HepG2 (cell line): ENCODE measurements at regions not wholly inside any gene's neighbourhood (a gene's known extent, or its start where the extent isn't known, plus 50 kb on each side); places are given as distances from the start of the nearest gene placed in this dataset.

Experiments used
- ATAC-seq: fragments of 200-7000 bp; cut with Tn5 transposase; 3 replicates; pipeline ENCODE4 v1.9.1; 2020; ENCODE audit warnings: mild to moderate bottlenecking, moderate library complexity
- BruUV-seq: library from RNA; stranded (reverse); fragments of 400-500 nt; replicated peaks from 2 replicates; lab custom pipeline; 2021; lab: Mats Ljungman, UMichigan
- CTCF ChIA-PET: fragments of 300-600 bp; formaldehyde crosslinking; extraction: SDS; loops from one replicate; lab custom pipeline; 2021; ENCODE audit warnings: low total read pairs, inconsistent platforms, low intra/inter-chr PET ratio; lab: Yijun Ruan, JAX
- POLR2A ChIA-PET: fragments of 350-600 bp; sonication (Branson Sonifier 250); formaldehyde crosslinking; loops from one replicate; lab custom pipeline; 2020; ENCODE audit warnings: antibody characterized with exemption, inconsistent platforms; lab: Yijun Ruan, JAX
- DNase-seq: peaks from one replicate; pipeline ENCODE4 v3.0.0-alpha.2; 2015; ENCODE audit warnings: low spot score
- FAIRE-seq: peaks from 3 replicates; lab custom pipeline; 2011; peaks lifted over from hg19 to GRCh38; lab: Jason Lieb, UNC
- H2AFZ ChIP-seq: one replicate; pipeline ENCODE4 v1.6.1; 2011; ENCODE audit warnings: low read length, inconsistent platforms
- H3K27ac ChIP-seq: fragments of 300-600 bp; 3 replicates; pipeline ENCODE4 v1.8.0; 2011; ENCODE audit warnings: mixed run types, mild to moderate bottlenecking, mixed read lengths, low read length, inconsistent platforms; ENCODE audit not compliant: insufficient read depth; ENCODE audit errors: extremely low read length
- H3K27me3 ChIP-seq, 2 experiments: fragments of 200-600 bp in 1 of 2; 2 replicates in 1 of 2; 3 replicates in 1 of 2; pipeline versions ENCODE4 v1.6.0 to v1.8.0; 2011; ENCODE audit warnings: low read length in 2 of 2, mild to moderate bottlenecking in 2 of 2, moderate library complexity in 2 of 2, inconsistent platforms in 1 of 2; ENCODE audit not compliant: insufficient read depth in 2 of 2, control insufficient read depth in 1 of 2
- H3K36me3 ChIP-seq, 2 experiments: fragments of 200-600 bp in 1 of 2; replicated peaks in 1 of 2; 2 replicates in 1 of 2; 3 replicates in 1 of 2; pipeline versions ENCODE4 v1.5.1 to v1.8.0; 2011; ENCODE audit warnings: low read length in 2 of 2, inconsistent platforms in 1 of 2; ENCODE audit not compliant: insufficient read depth in 2 of 2, control insufficient read depth in 1 of 2
- H3K4me1 ChIP-seq: 2 replicates; pipeline ENCODE4 v1.5.1; 2012; ENCODE audit warnings: low read length, inconsistent platforms; ENCODE audit not compliant: insufficient read depth
- H3K4me2 ChIP-seq: 2 replicates; pipeline ENCODE4 v1.6.0; 2011; ENCODE audit warnings: low read depth, low read length, inconsistent platforms
- H3K4me3 ChIP-seq, 3 experiments: fragments of 200-600 bp in 1 of 3; sonication (generic), shearing (Covaris generic) in 1 of 3; replicated peaks in 1 of 3; 2 replicates each; pipeline ENCODE4 v1.5.1; 2011 to 2016; ENCODE audit warnings: low read length in 3 of 3, inconsistent platforms in 2 of 3, low read depth in 2 of 3, mild to moderate bottlenecking in 2 of 3, control low read depth in 1 of 3, mixed read lengths in 1 of 3; ENCODE audit not compliant: insufficient read depth in 1 of 3
- H3K79me2 ChIP-seq: one replicate; pipeline ENCODE4 v1.6.1; 2011; ENCODE audit warnings: low read length, inconsistent platforms; ENCODE audit not compliant: insufficient read depth
- H3K9ac ChIP-seq: 2 replicates; pipeline ENCODE4 v1.6.0; 2011; ENCODE audit warnings: mild to moderate bottlenecking, low read depth, low read length, inconsistent platforms; ENCODE audit not compliant: insufficient read depth
- H3K9me3 ChIP-seq: 2 replicates; pipeline ENCODE4 v1.5.1; 2012; ENCODE audit warnings: mild to moderate bottlenecking, low read length
- H4K20me1 ChIP-seq: 2 replicates; pipeline ENCODE4 v1.6.0; 2011; ENCODE audit warnings: inconsistent platforms, mild to moderate bottlenecking, low read length, moderate library complexity; ENCODE audit not compliant: insufficient read depth
- MED8 ChIP-seq: sonication (generic); formaldehyde crosslinking; IDR thresholded peaks from 2 replicates; pipeline ENCODE4 v1.8.1; 2023; ENCODE audit warnings: mild to moderate bottlenecking, missing genetic modification reagents; ENCODE audit not compliant: insufficient replicate concordance
- NR2C2 ChIP-seq: sonication (generic); formaldehyde crosslinking; IDR thresholded peaks from 2 replicates; pipeline ENCODE4 v1.4.0; 2020; ENCODE audit warnings: missing genetic modification reagents, mild to moderate bottlenecking, moderate library complexity, borderline replicate concordance
- RFX1 ChIP-seq: fragments of 450-650 bp; IDR thresholded peaks from 2 replicates; pipeline ENCODE4 v1.6.1; 2017
- SKI ChIP-seq: fragments of 450-650 bp; IDR thresholded peaks from one replicate; pipeline ENCODE4 v1.6.1; 2018; ENCODE audit warnings: mild to moderate bottlenecking; ENCODE audit not compliant: partially characterized antibody
- SPEN ChIP-seq: sonication (generic); formaldehyde crosslinking; IDR thresholded peaks from 2 replicates; pipeline ENCODE4 v1.5.1; 2020; ENCODE audit warnings: low read depth, mild to moderate bottlenecking, missing genetic modification reagents
- ZFP91 ChIP-seq: sonication (generic); formaldehyde crosslinking; IDR thresholded peaks from 2 replicates; pipeline ENCODE4 v1.9.0; 2022; ENCODE audit warnings: missing genetic modification reagents, mild to moderate bottlenecking, borderline replicate concordance
- ZMYM2 ChIP-seq: sonication (generic); formaldehyde crosslinking; IDR thresholded peaks from 2 replicates; pipeline ENCODE4 v1.8.0; 2022; ENCODE audit warnings: mild to moderate bottlenecking, missing genetic modification reagents
- ZMYM3 ChIP-seq: sonication (generic); formaldehyde crosslinking; IDR thresholded peaks from 2 replicates; pipeline ENCODE4 v1.5.1; 2020; ENCODE audit warnings: mild to moderate bottlenecking, missing genetic modification reagents
- ZNF138 ChIP-seq: sonication (generic); formaldehyde crosslinking; IDR thresholded peaks from 2 replicates; pipeline ENCODE4 v1.5.0; 2020; ENCODE audit warnings: mild to moderate bottlenecking, low read depth, missing genetic modification reagents
- ZNF430 ChIP-seq: sonication (generic); formaldehyde crosslinking; IDR thresholded peaks from 2 replicates; pipeline ENCODE4 v1.9.0; 2021; ENCODE audit warnings: mild to moderate bottlenecking, missing genetic modification reagents
- ZNF674 ChIP-seq: sonication (generic); formaldehyde crosslinking; IDR thresholded peaks from 2 replicates; pipeline ENCODE4 v1.5.0; 2020; ENCODE audit warnings: low read depth, mild to moderate bottlenecking, missing genetic modification reagents
- WGBS: methylation state at CpG from one replicate; pipeline ENCODE4 v1.1.6; 2017; ENCODE audit warnings: low lambda C conversion rate; 5-methylcytosine and 5-hydroxymethylcytosine counted together
- in situ Hi-C: cut with HindIII; loops from 2 replicates; pipeline ENCODE4 v1.10.0; 2017; ENCODE audit warnings: low pct_unique_long_range_greater_than_20kb; ENCODE audit not compliant: extremely low pct_ligation_motif_present
- intact Hi-C: fragments of 100-400 bp; cut with micrococcal nuclease; formaldehyde crosslinking; loops from one replicate; pipeline ENCODE4 v1.10.0; 2022; ENCODE audit not compliant: unreplicated experiment
- TF ChIP-seq, protein P1 (sequence below): sonication (generic); formaldehyde crosslinking; IDR thresholded peaks from 2 replicates; pipeline ENCODE4 v1.4.0; 2020; ENCODE audit warnings: missing genetic modification reagents
- TF ChIP-seq, protein P2 (sequence below): sonication (generic); formaldehyde crosslinking; IDR thresholded peaks from 2 replicates; pipeline ENCODE4 v1.5.0; 2020; ENCODE audit warnings: mild to moderate bottlenecking, missing genetic modification reagents, borderline replicate concordance

- Histone ChIP-seq H3K4me1 (no peaks in the 10 kb centered on the region), H3K4me2 (no peak overlapping the region), H3K27me3 (no peaks in the 10 kb centered on the region; a peak in 1 of 5 replicates), H3K36me3 (no peaks in the 10 kb centered on the region), H4K20me1 (no peaks in the 10 kb centered on the region), H3K4me3 (no peak overlapping the region), H3K9ac (no peak overlapping the region), H2AFZ (no peak overlapping the region), H3K9me3 (peaks cover 95% of the 10 kb centered on the region), H3K27ac (no peak overlapping the region), H3K79me2 (no peaks in the 10 kb centered on the region)
- FAIRE-seq (no peak), ATAC-seq (no peak), DNase-seq (no peak)
- BruUV-seq: no TSS peak
- intact Hi-C loops (no loop called here), in situ Hi-C loops (no loop called here)
- ChIA-PET POLR2A (no interaction called here), CTCF (no interaction called here)
- TF ChIP-seq ZNF674 (CRISPR knock-in tag) (no peak), RFX1 (no peak), SKI (no peak), ZMYM2 (CRISPR knock-in tag) (no peak), ZNF430 (CRISPR knock-in tag) (no peak), MED8 (no peak), ZNF138 (no peak), ZFP91 (no peak), ZMYM3 (CRISPR knock-in tag) (no peak), SPEN (no peak), NR2C2 (CRISPR knock-in tag) (no peak)
- TF ChIP-seq, protein P1, sequence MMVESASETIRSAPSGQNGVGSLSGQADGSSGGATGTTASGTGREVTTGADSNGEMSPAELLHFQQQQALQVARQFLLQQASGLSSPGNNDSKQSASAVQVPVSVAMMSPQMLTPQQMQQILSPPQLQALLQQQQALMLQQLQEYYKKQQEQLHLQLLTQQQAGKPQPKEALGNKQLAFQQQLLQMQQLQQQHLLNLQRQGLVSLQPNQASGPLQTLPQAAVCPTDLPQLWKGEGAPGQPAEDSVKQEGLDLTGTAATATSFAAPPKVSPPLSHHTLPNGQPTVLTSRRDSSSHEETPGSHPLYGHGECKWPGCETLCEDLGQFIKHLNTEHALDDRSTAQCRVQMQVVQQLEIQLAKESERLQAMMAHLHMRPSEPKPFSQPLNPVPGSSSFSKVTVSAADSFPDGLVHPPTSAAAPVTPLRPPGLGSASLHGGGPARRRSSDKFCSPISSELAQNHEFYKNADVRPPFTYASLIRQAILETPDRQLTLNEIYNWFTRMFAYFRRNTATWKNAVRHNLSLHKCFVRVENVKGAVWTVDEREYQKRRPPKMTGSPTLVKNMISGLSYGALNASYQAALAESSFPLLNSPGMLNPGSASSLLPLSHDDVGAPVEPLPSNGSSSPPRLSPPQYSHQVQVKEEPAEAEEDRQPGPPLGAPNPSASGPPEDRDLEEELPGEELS: no peak
- TF ChIP-seq, protein P2, sequence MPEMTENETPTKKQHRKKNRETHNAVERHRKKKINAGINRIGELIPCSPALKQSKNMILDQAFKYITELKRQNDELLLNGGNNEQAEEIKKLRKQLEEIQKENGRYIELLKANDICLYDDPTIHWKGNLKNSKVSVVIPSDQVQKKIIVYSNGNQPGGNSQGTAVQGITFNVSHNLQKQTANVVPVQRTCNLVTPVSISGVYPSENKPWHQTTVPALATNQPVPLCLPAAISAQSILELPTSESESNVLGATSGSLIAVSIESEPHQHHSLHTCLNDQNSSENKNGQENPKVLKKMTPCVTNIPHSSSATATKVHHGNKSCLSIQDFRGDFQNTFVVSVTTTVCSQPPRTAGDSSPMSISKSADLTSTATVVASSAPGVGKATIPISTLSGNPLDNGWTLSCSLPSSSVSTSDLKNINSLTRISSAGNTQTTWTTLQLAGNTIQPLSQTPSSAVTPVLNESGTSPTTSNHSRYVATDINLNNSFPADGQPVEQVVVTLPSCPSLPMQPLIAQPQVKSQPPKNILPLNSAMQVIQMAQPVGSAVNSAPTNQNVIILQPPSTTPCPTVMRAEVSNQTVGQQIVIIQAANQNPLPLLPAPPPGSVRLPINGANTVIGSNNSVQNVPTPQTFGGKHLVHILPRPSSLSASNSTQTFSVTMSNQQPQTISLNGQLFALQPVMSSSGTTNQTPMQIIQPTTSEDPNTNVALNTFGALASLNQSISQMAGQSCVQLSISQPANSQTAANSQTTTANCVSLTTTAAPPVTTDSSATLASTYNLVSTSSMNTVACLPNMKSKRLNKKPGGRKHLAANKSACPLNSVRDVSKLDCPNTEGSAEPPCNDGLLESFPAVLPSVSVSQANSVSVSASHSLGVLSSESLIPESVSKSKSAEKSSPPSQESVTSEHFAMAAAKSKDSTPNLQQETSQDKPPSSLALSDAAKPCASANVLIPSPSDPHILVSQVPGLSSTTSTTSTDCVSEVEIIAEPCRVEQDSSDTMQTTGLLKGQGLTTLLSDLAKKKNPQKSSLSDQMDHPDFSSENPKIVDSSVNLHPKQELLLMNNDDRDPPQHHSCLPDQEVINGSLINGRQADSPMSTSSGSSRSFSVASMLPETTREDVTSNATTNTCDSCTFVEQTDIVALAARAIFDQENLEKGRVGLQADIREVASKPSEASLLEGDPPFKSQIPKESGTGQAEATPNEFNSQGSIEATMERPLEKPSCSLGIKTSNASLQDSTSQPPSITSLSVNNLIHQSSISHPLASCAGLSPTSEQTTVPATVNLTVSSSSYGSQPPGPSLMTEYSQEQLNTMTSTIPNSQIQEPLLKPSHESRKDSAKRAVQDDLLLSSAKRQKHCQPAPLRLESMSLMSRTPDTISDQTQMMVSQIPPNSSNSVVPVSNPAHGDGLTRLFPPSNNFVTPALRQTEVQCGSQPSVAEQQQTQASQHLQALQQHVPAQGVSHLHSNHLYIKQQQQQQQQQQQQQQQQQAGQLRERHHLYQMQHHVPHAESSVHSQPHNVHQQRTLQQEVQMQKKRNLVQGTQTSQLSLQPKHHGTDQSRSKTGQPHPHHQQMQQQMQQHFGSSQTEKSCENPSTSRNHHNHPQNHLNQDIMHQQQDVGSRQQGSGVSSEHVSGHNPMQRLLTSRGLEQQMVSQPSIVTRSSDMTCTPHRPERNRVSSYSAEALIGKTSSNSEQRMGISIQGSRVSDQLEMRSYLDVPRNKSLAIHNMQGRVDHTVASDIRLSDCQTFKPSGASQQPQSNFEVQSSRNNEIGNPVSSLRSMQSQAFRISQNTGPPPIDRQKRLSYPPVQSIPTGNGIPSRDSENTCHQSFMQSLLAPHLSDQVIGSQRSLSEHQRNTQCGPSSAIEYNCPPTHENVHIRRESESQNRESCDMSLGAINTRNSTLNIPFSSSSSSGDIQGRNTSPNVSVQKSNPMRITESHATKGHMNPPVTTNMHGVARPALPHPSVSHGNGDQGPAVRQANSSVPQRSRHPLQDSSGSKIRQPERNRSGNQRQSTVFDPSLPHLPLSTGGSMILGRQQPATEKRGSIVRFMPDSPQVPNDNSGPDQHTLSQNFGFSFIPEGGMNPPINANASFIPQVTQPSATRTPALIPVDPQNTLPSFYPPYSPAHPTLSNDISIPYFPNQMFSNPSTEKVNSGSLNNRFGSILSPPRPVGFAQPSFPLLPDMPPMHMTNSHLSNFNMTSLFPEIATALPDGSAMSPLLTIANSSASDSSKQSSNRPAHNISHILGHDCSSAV: no peak
- WGBS: 28% methylated on average over 5 of the region's 5 CpGs
Measured at GRCh38 chr18:56097621-56098020, 509.6 kb upstream of the TCF4 start.
